Glutamatergic neuron (in vitro differentiated cells): ENCODE measurements at regions not wholly inside any gene's neighbourhood (a gene's known extent, or its start where the extent isn't known, plus 50 kb on each side); places are given as distances from the start of the nearest gene placed in this dataset.

ENCODE experiments used
- DNase-seq: peaks from one replicate; pipeline ENCODE4 v3.0.0; 2022
- H3K27ac Mint-ChIP-seq: one replicate; pipeline ENCODE4 v1.8.0; 2020; ENCODE audit warnings: mild to moderate bottlenecking, mixed read lengths, inconsistent platforms; ENCODE audit not compliant: unreplicated experiment
- H3K27me3 Mint-ChIP-seq: one replicate; pipeline ENCODE4 v1.8.0; 2020; ENCODE audit warnings: mild to moderate bottlenecking, moderate library complexity, mixed read lengths, inconsistent platforms; ENCODE audit not compliant: unreplicated experiment
- H3K36me3 Mint-ChIP-seq: one replicate; pipeline ENCODE4 v1.8.0; 2020; ENCODE audit warnings: mild to moderate bottlenecking, mixed read lengths, inconsistent platforms; ENCODE audit not compliant: unreplicated experiment
- H3K4me1 Mint-ChIP-seq: one replicate; pipeline ENCODE4 v1.8.0; 2020; ENCODE audit warnings: mild to moderate bottlenecking, low read depth, mixed read lengths, inconsistent platforms; ENCODE audit not compliant: unreplicated experiment
- H3K4me3 Mint-ChIP-seq: one replicate; pipeline ENCODE4 v1.8.0; 2020; ENCODE audit warnings: mild to moderate bottlenecking, mixed read lengths, inconsistent platforms; ENCODE audit not compliant: unreplicated experiment
- H3K9me3 Mint-ChIP-seq: one replicate; pipeline ENCODE4 v1.8.0; 2020; ENCODE audit warnings: mild to moderate bottlenecking, moderate library complexity, mixed read lengths, inconsistent platforms; ENCODE audit not compliant: unreplicated experiment
- CTCF ChIP-seq: fragments of 200-600 bp; sonication (generic); IDR thresholded peaks from one replicate; pipeline ENCODE4 v1.5.0; 2021; ENCODE audit not compliant: partially characterized antibody, unreplicated experiment

GRCh38 chr13:80009760-80010159, 331.2 kb downstream of the SPRY2 start:
- TF ChIP-seq CTCF = no peak
- no peak overlapping the region for H3K27ac Mint-ChIP-seq
- no peak for DNase-seq
- H3K27me3 Mint-ChIP-seq = no peaks in the 10 kb centered on the region
- H3K4me1 Mint-ChIP-seq = no peaks in the 10 kb centered on the region
- no peaks in the 10 kb centered on the region for H3K9me3 Mint-ChIP-seq
- no peaks in the 10 kb centered on the region for H3K36me3 Mint-ChIP-seq
- no peak overlapping the region for H3K4me3 Mint-ChIP-seq

DNA sequence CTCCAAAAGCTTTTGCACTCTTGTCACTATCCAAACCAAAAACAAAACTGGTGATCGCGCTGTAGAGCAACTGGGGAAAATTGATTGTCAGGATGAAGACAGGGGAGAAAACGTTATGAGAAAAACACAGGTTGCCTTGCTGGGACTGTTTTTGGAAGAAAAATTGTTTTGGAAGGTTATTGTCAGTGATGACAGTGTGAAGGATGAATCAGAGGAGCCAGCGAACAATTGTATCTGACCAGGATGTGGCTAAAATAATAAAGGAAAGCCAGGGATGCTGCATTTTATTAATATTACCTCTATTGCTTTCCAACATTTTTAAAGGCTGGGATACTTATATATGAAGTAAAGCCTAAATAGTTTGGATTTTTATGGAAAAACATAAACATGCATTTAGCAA, 334.0 kb downstream of the SPRY2 start:
- no peaks in the 10 kb centered on the region for H3K4me1 Mint-ChIP-seq
- H3K9me3 Mint-ChIP-seq = no peaks in the 10 kb centered on the region
- no peaks in the 10 kb centered on the region for H3K36me3 Mint-ChIP-seq
- DNase-seq = no peak
- H3K27me3 Mint-ChIP-seq = no peaks in the 10 kb centered on the region
- H3K27ac Mint-ChIP-seq = no peak overlapping the region
- TF ChIP-seq CTCF = no peak
- no peak overlapping the region for H3K4me3 Mint-ChIP-seq

GRCh38 chr13:80001510-80001842, 339.4 kb downstream of the SPRY2 start:
- no peaks in the 10 kb centered on the region for H3K27me3 Mint-ChIP-seq
- no peaks in the 10 kb centered on the region for H3K9me3 Mint-ChIP-seq
- no peak for TF ChIP-seq CTCF
- H3K36me3 Mint-ChIP-seq = no peaks in the 10 kb centered on the region
- H3K27ac Mint-ChIP-seq = no peak overlapping the region
- no peak overlapping the region for H3K4me3 Mint-ChIP-seq
- no peak for DNase-seq
- no peaks in the 10 kb centered on the region for H3K4me1 Mint-ChIP-seq

GRCh38 chr13:80000684-80001509, 340.0 kb downstream of the SPRY2 start:
- Mint-ChIP-seq H3K27ac (no peak overlapping the region), H3K36me3 (no peaks in the 10 kb centered on the region), H3K9me3 (no peaks in the 10 kb centered on the region), H3K4me3 (no peak overlapping the region), H3K4me1 (no peaks in the 10 kb centered on the region), H3K27me3 (no peaks in the 10 kb centered on the region)
- no peak for DNase-seq
- TF ChIP-seq CTCF = no peak

DNA sequence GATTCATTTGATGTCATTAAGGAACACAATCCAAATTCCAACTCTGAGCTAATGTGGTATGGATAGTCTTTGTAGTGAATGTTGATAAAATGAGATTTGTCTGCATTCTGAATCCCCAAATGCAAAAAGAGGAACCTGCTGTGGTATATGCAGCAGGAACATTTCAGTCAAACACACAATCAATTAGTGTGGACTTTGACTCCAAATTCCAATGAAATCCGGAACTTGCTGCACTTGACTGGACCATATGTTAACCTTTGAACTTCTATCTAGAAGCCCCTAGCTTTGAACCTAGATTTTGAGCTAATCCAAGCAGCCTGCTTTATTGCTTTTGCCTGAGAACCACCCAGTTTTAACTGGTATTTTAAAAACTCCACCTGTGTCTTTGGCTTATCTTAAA, 341.3 kb downstream of the SPRY2 start:
- Mint-ChIP-seq H3K27ac (no peak overlapping the region), H3K9me3 (no peaks in the 10 kb centered on the region), H3K36me3 (no peaks in the 10 kb centered on the region), H3K4me3 (no peak overlapping the region), H3K27me3 (no peaks in the 10 kb centered on the region), H3K4me1 (no peaks in the 10 kb centered on the region)
- no peak for DNase-seq
- no peak for TF ChIP-seq CTCF
